ENCODE measurements at regions not wholly inside any gene's neighbourhood (a gene's known extent, or its start where the extent isn't known, plus 50 kb on each side); places are given as distances from the start of the nearest gene placed in this dataset.

DNA sequence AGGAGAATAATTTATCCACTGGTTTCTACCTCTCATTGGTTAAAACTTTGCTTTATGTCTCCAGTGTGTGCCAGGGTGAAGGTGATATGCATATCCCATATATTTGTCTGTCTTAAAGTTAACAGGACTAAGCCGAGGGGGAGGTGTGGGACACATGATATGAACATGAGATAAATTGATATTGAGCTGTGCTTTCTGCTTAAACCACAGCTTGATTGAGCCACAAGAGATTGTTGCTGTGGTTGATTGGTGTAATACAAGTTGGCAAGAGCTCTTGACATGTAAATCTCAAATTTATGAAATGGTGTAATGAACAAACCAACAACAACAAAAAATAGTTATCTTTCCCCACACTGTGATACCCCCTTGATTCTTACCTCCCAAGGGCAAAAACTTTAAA, 1295.5 kb upstream of the NCAM2 start:
- Histone ChIP-seq H3K27me3 (ENCODE audit: control insufficient read depth, insufficient read depth, low read length) (no peaks in the 10 kb centered on the region), H3K4me3 (ENCODE audit: insufficient read depth, low read depth, low read length) (no peak overlapping the region), H3K36me3 (replicated peaks; ENCODE audit: control insufficient read depth, insufficient read depth, low read length) (no peaks in the 10 kb centered on the region)
- no peak for DNase-seq

DNA sequence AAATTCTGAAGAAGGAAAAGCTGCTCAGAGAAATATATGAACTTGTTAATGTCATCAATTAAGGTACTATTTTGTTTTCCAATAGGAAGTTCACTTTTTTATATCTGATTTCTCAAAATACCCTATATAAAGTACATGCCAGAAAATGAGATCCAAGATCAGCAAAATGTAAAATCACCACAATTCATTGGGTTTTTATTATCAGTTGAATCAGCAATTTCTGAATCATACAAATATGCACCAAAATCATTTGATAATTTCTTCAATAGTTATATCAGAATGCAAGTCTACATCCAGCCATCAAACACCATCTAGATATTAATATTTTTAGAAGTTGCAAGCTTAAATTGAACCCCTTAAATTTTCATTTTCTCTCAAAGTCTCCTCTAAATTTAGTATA, 1293.4 kb upstream of the NCAM2 start:
- H3K27me3 ChIP-seq (ENCODE audit: control insufficient read depth, insufficient read depth, low read length), result no peaks in the 10 kb centered on the region
- DNase-seq, result no peak
- H3K4me3 ChIP-seq (ENCODE audit: insufficient read depth, low read depth, low read length), result no peak overlapping the region
- no peaks in the 10 kb centered on the region for H3K36me3 ChIP-seq (replicated peaks; ENCODE audit: control insufficient read depth, insufficient read depth, low read length)

DNA sequence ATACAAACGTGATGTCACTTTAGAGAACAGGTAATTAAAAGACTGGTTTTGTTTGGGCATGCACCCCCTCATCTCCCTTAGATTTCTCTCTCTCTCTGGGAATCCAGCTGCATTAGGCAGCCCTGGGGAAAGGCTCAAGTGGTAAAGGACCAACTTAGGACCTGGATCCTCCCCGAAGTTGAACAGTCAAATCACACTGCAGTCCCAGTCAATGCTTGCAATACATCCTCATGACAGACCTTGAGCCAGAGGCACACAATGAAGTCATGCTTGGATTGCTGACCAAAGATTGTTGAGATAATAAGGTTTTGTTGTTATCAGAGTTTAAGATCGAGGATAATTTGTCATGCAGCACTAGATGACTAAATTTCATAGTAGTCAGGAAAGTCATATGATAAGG, 1285.8 kb upstream of the NCAM2 start:
- DNase-seq, result no peak
- H3K36me3 ChIP-seq (replicated peaks; ENCODE audit: control insufficient read depth, insufficient read depth, low read length), result no peaks in the 10 kb centered on the region

DNA sequence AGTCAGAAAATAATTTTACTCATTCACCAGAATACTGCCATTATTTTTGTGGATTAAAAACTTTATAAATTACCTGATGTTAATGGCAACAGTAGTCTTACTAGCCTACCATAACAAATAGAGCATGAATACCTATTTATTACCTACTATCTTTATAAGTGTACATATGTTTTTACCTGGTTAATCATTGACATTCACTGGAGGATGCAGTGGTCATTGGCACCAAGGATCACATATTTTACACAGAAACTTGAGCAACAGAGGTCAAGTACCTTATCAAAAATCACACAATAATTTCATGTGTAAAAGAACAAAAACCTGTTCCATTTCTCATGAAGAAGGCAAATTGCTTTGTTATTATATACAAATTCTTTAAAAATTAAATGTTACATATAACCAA, 1284.9 kb upstream of the NCAM2 start:
- Histone ChIP-seq H3K36me3 (replicated peaks; ENCODE audit: control insufficient read depth, insufficient read depth, low read length) (no peaks in the 10 kb centered on the region), H3K27me3 (ENCODE audit: control insufficient read depth, insufficient read depth, low read length) (no peaks in the 10 kb centered on the region), H3K4me3 (ENCODE audit: insufficient read depth, low read depth, low read length) (no peak overlapping the region)
- no peak for DNase-seq

More for the DNA sequence above, 1285.8 kb upstream of the NCAM2 start:
- Histone ChIP-seq H3K4me3 (ENCODE audit: insufficient read depth, low read depth, low read length) (no peak overlapping the region), H3K27me3 (ENCODE audit: control insufficient read depth, insufficient read depth, low read length) (no peaks in the 10 kb centered on the region)

DNA sequence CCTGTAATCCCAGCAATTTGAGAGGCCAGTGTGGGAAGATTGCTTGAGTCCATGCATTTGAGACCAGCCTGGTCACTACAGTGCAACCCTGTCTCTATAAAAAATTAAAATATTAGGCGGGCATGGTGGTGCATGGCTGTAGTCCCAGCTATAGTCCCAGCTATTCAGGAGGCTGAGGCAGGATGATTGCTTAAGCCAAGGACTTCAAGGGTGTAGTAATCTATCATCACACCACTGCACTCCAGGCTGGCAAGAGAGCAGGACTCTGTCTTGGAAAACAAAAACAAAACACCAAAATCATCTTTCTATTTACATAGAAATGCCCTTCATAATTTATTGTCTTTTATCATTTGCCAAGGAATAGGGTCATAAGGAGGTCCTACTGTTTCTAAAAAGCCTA, 1274.1 kb upstream of the NCAM2 start:
- no peak for DNase-seq
- Histone ChIP-seq H3K4me3 (ENCODE audit: insufficient read depth, low read depth, low read length) (no peak overlapping the region), H3K36me3 (replicated peaks; ENCODE audit: control insufficient read depth, insufficient read depth, low read length) (no peaks in the 10 kb centered on the region), H3K27me3 (ENCODE audit: control insufficient read depth, insufficient read depth, low read length) (no peaks in the 10 kb centered on the region)

DNA sequence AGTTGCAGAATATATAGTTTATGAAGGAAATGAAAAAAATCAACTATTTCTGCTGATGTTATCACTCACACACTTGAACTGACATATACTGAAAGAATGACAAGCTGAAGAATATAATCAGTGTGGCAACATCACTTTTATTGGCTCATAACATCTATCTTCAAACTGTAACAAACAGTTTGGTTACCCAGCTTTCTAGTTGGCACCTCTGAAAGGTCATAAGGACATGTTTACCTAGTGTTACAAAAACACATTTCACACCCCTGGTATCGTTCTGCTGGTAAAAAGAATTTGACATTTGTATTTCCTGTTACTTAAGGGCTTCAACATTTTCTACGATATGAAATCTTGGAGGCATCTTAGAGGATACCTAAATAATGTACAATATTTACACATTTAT, 1267.0 kb upstream of the NCAM2 start:
- Histone ChIP-seq H3K4me3 (ENCODE audit: insufficient read depth, low read depth, low read length) (no peak overlapping the region), H3K36me3 (replicated peaks; ENCODE audit: control insufficient read depth, insufficient read depth, low read length) (no peaks in the 10 kb centered on the region), H3K27me3 (ENCODE audit: control insufficient read depth, insufficient read depth, low read length) (no peaks in the 10 kb centered on the region)
- no peak for DNase-seq

DNA sequence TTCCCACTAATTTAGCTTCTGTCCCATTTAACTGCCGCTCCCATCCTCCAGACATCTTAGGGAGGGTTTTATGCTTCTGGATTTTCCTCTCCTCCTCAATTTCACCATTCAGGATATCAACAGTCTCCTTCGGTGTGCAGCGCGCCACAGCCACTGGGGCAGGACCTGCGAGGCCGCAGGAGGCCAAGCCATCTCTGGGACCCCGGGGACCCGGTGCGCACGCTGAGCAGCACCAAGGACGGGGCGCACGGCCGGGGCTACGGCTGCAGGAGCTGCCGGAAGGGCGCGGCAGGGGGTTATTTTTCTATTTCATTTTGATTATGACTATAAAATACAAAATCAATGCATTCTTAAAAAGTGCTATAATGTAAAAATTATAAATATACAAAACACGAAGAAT, 1238.4 kb upstream of the NCAM2 start:
- Histone ChIP-seq H3K4me3 (ENCODE audit: insufficient read depth, low read depth, low read length) (no peak overlapping the region), H3K36me3 (replicated peaks; ENCODE audit: control insufficient read depth, insufficient read depth, low read length) (no peaks in the 10 kb centered on the region), H3K27me3 (ENCODE audit: control insufficient read depth, insufficient read depth, low read length) (no peaks in the 10 kb centered on the region)
- no peak for DNase-seq

DNA sequence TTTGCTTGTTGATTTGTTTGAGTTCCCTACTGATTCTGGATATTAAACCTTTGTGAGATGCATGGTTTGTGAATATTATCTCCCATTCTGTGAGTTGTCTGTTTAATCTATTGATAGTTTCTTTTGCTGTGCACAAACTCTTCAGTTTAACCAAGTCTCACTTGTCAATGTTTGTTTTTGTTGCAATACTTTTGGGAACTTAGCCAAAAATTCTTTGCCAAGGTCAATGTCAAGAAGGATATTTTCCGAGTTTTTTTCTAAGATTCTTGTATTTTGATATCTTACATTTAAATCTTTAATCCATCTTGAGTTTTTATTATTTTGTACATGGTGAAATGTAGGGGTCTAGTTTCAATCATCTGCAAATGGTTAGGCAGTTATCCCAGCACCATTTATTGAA, 1230.7 kb upstream of the NCAM2 start:
- no peaks in the 10 kb centered on the region for H3K36me3 ChIP-seq (replicated peaks; ENCODE audit: control insufficient read depth, insufficient read depth, low read length)
- H3K27me3 ChIP-seq (ENCODE audit: control insufficient read depth, insufficient read depth, low read length), result no peaks in the 10 kb centered on the region
- H3K4me3 ChIP-seq (ENCODE audit: insufficient read depth, low read depth, low read length), result no peak overlapping the region
- DNase-seq, result no peak

DNA sequence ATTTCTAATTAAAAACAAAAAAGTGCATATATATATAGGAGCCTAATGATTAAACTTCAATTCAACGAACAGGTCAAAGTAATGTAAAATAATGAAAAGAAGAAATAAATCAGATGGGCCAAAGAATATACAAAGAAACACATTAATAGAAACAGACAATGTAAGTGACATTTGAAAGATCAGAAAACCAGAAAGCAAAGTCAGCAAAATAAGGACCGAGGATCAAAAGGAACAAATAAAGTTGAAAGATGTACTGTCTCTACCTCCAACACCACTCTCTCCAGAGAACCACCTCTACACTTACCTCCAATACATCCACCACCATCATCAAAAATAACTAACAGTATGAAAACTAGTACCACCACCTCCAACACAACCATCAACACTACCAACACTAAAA, 1226.3 kb upstream of the NCAM2 start:
- H3K27me3 ChIP-seq (ENCODE audit: control insufficient read depth, insufficient read depth, low read length), result no peaks in the 10 kb centered on the region
- no peaks in the 10 kb centered on the region for H3K36me3 ChIP-seq (replicated peaks; ENCODE audit: control insufficient read depth, insufficient read depth, low read length)
- no peak overlapping the region for H3K4me3 ChIP-seq (ENCODE audit: insufficient read depth, low read depth, low read length)

DNA sequence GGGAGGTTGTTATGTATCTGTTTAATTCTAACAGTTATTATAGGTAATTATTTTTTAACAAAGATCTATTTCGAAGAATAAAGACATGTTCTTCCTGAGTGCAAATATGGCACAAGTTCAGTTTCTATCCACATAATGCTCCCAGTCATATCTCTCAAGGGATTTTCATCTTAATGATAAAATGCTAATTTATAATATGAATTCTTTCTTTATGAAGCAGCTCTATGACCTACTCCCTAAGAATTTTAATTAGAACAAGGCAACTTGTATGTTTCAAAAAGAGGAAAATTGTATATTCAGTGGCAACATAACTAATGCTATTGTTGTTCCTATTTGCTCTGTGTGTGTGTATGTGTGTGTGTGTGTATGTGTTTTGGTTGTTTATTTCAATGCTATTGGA, 1222.1 kb upstream of the NCAM2 start:
- no peak for DNase-seq
- Histone ChIP-seq H3K4me3 (ENCODE audit: insufficient read depth, low read depth, low read length) (no peak overlapping the region), H3K36me3 (replicated peaks; ENCODE audit: control insufficient read depth, insufficient read depth, low read length) (no peaks in the 10 kb centered on the region), H3K27me3 (ENCODE audit: control insufficient read depth, insufficient read depth, low read length) (no peaks in the 10 kb centered on the region)

More for the DNA sequence above, 1226.3 kb upstream of the NCAM2 start:
- DNase-seq, result no peak

DNA sequence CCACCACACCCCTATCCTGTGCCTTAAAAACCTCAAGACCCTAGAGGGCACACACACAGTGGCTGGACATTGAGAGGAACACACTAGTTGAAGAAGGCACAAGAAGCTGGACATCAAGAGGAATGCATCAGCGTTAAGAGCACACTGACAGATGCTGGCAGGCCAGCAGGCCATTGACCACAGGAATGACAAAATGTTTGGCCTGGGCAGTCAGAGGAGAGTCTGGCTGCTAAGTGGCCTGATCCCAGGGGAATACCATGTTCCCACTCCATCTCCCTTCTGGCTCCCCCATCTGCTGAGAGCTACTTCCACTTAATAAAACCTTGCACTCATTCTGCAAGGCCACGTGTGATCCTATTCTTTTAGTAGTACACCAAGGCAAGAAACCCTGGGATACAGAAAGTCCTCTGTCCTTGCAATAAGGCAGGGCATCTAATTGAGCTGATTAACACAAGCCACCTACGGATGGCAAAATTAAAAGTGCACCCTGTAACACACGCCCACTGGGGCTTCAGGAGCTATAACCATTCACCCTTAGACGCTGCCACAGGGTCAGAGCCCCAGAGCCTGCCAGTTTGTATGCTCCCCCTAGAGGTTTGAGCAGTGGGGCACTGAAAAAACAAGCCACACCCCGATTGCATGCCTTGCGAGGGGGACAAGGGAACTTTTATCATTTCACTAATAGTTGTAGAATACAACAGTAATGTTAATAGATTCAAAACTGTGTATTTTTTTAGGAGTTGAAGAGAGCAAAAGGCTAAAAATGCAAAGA, 1216.1 kb upstream of the NCAM2 start:
- Histone ChIP-seq H3K4me3 (ENCODE audit: insufficient read depth, low read depth, low read length) (no peak overlapping the region), H3K27me3 (ENCODE audit: control insufficient read depth, insufficient read depth, low read length) (no peaks in the 10 kb centered on the region), H3K36me3 (replicated peaks; ENCODE audit: control insufficient read depth, insufficient read depth, low read length) (no peaks in the 10 kb centered on the region)
- DNase-seq, result no peak

DNA sequence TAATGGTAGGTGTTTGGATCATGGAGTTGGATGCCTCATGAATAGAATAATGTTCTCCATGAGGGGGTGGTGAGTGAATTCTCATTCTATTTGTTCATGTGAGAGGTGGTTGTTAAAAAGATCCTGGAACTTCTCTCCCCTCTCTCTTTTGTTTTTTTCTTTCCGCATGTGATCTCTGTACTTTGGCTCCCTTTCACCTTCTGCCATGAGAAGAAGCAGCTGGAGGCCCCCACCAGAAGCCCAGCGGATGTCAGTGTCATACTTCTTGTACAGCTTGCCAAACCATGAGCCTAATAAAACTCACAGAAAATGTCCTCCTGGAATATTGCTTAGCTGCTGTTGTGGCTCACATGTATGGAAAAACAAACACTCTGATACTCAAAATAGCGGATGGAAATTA, 1212.3 kb upstream of the NCAM2 start:
- H3K27me3 ChIP-seq (ENCODE audit: control insufficient read depth, insufficient read depth, low read length), result no peaks in the 10 kb centered on the region
- H3K4me3 ChIP-seq (ENCODE audit: insufficient read depth, low read depth, low read length), result no peak overlapping the region
- no peak for DNase-seq
- no peaks in the 10 kb centered on the region for H3K36me3 ChIP-seq (replicated peaks; ENCODE audit: control insufficient read depth, insufficient read depth, low read length)

DNA sequence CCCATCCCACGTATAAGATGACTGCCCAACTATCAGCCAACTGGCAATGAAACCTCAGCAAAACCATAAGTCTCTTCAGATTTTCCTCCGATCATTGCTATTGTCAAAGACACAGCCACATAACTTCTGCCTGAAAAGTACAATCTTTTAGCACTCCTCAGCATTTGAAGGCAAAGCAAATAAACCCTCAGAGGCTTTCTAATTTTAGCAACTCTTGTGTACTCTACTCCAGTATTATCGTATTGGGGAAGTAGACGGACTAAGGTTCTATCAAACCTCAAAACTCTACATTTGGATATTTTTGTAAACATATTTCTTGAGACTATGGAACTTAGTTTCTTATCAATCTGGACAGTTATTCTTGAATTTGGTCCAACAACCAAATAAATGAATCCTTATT, 1206.2 kb upstream of the NCAM2 start:
- no peaks in the 10 kb centered on the region for H3K27me3 ChIP-seq (ENCODE audit: control insufficient read depth, insufficient read depth, low read length)
- DNase-seq, result no peak
- H3K4me3 ChIP-seq (ENCODE audit: insufficient read depth, low read depth, low read length), result no peak overlapping the region
- H3K36me3 ChIP-seq (replicated peaks; ENCODE audit: control insufficient read depth, insufficient read depth, low read length), result no peaks in the 10 kb centered on the region

DNA sequence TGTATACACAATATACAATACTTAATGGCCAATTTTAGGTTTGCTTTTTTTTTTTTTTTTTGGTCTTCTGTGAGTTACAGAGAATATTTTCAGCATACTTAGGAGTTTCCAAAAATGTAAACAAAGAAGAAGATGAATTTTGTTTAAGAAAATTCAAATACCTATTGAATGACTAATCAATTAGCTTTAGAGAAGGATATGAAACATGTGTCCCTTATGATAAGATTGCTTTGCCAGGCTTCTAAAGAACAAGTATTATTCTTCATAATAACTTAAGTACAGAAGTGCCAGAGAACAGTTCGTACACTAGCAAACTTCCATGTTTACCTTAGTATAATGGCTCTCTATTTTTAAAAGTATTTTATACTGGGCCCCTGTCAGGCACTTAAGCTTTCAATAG, 1191.0 kb upstream of the NCAM2 start:
- Histone ChIP-seq H3K4me3 (ENCODE audit: insufficient read depth, low read depth, low read length) (no peak overlapping the region), H3K36me3 (replicated peaks; ENCODE audit: control insufficient read depth, insufficient read depth, low read length) (no peaks in the 10 kb centered on the region), H3K27me3 (ENCODE audit: control insufficient read depth, insufficient read depth, low read length) (no peaks in the 10 kb centered on the region)
- DNase-seq, result no peak

DNA sequence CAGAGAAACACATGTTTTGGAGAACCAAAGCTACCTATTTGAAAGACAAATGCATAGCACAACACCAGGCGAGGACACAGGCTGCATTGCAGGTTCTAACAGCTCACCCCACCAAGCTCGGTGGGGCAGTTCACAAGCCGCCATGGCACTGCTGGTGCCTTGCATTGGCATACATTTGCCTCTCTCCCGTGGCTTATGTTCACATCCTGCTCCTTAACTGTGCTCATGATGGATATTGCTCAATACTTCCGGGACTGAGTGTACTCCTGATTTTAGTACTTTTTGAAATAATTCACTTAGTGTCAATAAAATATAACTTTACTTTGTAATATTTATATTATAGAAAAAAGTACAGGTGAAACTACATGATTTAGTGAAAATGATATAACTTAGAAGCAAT, 1187.4 kb upstream of the NCAM2 start:
- Histone ChIP-seq H3K27me3 (ENCODE audit: control insufficient read depth, insufficient read depth, low read length) (no peaks in the 10 kb centered on the region), H3K36me3 (replicated peaks; ENCODE audit: control insufficient read depth, insufficient read depth, low read length) (no peaks in the 10 kb centered on the region), H3K4me3 (ENCODE audit: insufficient read depth, low read depth, low read length) (no peak overlapping the region)
- no peak for DNase-seq

DNA sequence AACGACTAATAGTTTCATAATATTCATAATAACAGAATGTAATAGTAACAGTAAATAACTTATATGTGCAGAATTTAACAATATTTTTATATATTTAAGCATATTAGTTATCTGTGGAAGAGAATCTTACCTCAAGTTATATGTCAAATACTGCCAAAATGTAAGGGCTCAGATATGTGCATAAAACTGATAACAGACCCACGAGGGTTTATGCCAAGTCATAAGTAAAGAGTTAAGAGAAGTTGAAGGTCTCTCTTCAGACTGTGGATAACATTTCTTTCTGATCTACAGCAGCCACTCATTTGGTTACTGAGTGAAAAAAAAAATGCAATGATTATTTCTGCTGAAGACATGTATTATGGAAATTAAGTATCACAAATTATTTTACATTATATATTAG, 1167.8 kb upstream of the NCAM2 start:
- no peaks in the 10 kb centered on the region for H3K27me3 ChIP-seq (ENCODE audit: control insufficient read depth, insufficient read depth, low read length)
- H3K36me3 ChIP-seq (replicated peaks; ENCODE audit: control insufficient read depth, insufficient read depth, low read length), result no peaks in the 10 kb centered on the region
- H3K4me3 ChIP-seq (ENCODE audit: insufficient read depth, low read depth, low read length), result no peak overlapping the region
- no peak for DNase-seq

Data from H7 (cell line).